Psoas muscle (tissue), 7 donors: ENCODE measurements at regions not wholly inside any gene's neighbourhood (a gene's known extent, or its start where the extent isn't known, plus 50 kb on each side); places are given as distances from the start of the nearest gene placed in this dataset.

ENCODE experiments used
- ATAC-seq, 4 donors: fragments of 200-7000 bp; cut with Tn5 transposase; one replicate each; pipeline ENCODE4 v1.9.1; 2020; ENCODE audit warnings: moderate library complexity in 3 of 4, mild to moderate bottlenecking in 2 of 4
- DNase-seq, 2 donors: peaks; one replicate each; pipeline ENCODE4 v3.0.0-alpha.2; 2020
- H3K27ac ChIP-seq: fragments of 200-600 bp; one replicate; pipeline ENCODE4 v1.8.0; 2022
- H3K27me3 ChIP-seq, 3 donors: fragments of 200-600 bp in 1 of 3; one replicate each; pipeline versions ENCODE4 v1.6.1 to v1.8.0; 2013 to 2022; ENCODE audit warnings: low read length in 2 of 3, mild to moderate bottlenecking in 2 of 3, moderate library complexity in 1 of 3; ENCODE audit not compliant: insufficient read depth in 3 of 3
- H3K36me3 ChIP-seq, 2 donors: fragments of 200-600 bp in 1 of 2; one replicate each; pipeline versions ENCODE4 v1.6.1 to v1.8.0; 2013 to 2022; ENCODE audit warnings: low read depth in 1 of 2, mild to moderate bottlenecking in 1 of 2, moderate library complexity in 1 of 2; ENCODE audit not compliant: insufficient read depth in 1 of 2
- H3K4me1 ChIP-seq: fragments of 200-600 bp; one replicate; pipeline ENCODE4 v1.8.0; 2022
- H3K4me3 ChIP-seq: fragments of 200-600 bp; one replicate; pipeline ENCODE4 v1.8.0; 2022; ENCODE audit warnings: mild to moderate bottlenecking
- H3K9me3 ChIP-seq: fragments of 200-600 bp; one replicate; pipeline ENCODE4 v1.8.0; 2022
- WGBS, 3 donors: extraction: QIAGEN DNeasy Blood & Tissue Kit; methylation state at CpG; one replicate each; pipeline versions ENCODE4 v1.1.6 to v1.1.7; 2013; 5-methylcytosine and 5-hydroxymethylcytosine counted together
- intact Hi-C, 2 donors: fragments of 100-400 bp; cut with DNase I; formaldehyde crosslinking; loops; one replicate each; pipeline versions ENCODE4 v1.11.0 to v1.14.2; 2022
- TF ChIP-seq, protein P1 (sequence below): fragments of 200-600 bp; IDR thresholded peaks from one replicate; pipeline ENCODE4 v1.8.0; 2022; ENCODE audit warnings: antibody characterized with exemption
- donor health status: healthy with polysubstance abuse.
- donor health status: DM: no; HTN: no; CAD: no; lungs with moderate emphysema.
- donor health status: Bipolar disorder and iron deficiency.
- donor health status: healthy.
- donor health status: DM: yes; HTN: yes; CAD: no.
- donor health status: DM: no; HTN: no; CAD: no.
- donor health status: DM: yes; HTN: yes; CAD: no.

GRCh38 chr1:83716641-83717040 is 282.3 kb downstream of the TTLL7 start:
- Histone ChIP-seq H3K27me3 (no peaks in the 10 kb centered on the region), H3K9me3 (no peaks in the 10 kb centered on the region), H3K4me3 (no peak overlapping the region), H3K36me3 (no peaks in the 10 kb centered on the region), H3K4me1 (no peaks in the 10 kb centered on the region), H3K27ac (no peak overlapping the region)
- TF ChIP-seq, protein P1, sequence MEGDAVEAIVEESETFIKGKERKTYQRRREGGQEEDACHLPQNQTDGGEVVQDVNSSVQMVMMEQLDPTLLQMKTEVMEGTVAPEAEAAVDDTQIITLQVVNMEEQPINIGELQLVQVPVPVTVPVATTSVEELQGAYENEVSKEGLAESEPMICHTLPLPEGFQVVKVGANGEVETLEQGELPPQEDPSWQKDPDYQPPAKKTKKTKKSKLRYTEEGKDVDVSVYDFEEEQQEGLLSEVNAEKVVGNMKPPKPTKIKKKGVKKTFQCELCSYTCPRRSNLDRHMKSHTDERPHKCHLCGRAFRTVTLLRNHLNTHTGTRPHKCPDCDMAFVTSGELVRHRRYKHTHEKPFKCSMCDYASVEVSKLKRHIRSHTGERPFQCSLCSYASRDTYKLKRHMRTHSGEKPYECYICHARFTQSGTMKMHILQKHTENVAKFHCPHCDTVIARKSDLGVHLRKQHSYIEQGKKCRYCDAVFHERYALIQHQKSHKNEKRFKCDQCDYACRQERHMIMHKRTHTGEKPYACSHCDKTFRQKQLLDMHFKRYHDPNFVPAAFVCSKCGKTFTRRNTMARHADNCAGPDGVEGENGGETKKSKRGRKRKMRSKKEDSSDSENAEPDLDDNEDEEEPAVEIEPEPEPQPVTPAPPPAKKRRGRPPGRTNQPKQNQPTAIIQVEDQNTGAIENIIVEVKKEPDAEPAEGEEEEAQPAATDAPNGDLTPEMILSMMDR, result no peak
- ATAC-seq, result no peak
- WGBS, 3 donors, result 69 to 85% (median 72%) methylated on average over 3 of the region's 3 CpGs
- DNase-seq, result no peak
- intact Hi-C loops, result no loop called here

DNA sequence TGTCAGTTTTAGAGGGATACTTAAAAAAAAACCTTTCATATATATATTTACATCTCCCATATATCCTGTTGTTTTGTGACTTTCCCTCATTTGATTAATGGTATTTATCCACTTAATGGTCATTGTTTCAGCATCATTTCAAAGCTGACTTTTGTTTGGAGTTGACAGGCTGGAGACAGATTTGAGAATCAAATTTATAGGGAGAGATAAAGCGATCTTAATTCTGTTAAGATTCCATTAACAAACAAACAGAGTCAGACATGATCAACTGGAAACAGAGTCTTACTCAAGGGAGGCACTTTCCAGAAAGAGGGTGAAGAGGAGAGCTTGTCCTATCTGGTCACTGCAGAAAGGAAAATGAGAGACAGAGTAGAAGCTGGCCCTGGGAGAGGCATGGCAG is 283.4 kb downstream of the TTLL7 start:
- 91 to 97% (median 94%) methylated on average over 1 of the region's 1 CpG for WGBS, 3 donors

DNA sequence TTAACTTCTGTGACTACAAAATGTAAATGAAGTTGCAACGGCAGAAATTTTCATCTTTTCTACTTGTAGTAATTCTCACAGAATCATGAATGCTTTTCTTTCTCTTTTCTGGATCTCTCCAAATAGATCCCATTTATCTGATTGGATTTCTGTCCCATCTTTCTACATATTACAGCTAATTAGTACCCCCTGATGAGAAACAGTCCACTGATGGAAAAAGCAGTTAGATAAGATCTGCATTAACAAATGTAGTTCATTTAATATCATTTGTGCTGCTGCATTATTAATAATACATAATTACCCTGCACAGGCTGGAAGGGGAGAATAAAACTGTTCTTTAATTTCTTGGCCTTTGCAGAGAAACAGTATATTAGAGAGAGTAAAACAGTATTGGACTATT is 289.3 kb downstream of the TTLL7 start:
- WGBS, 3 donors, result 88 to 91% (median 89%) methylated on average over 1 of the region's 1 CpG
- no peak for ATAC-seq
- no peak overlapping the region for H3K27ac ChIP-seq

More for the DNA sequence above, 283.4 kb downstream of the TTLL7 start:
- Histone ChIP-seq H3K27ac (no peak overlapping the region), H3K4me1 (no peaks in the 10 kb centered on the region), H3K36me3 (no peaks in the 10 kb centered on the region), H3K27me3 (no peaks in the 10 kb centered on the region), H3K9me3 (no peaks in the 10 kb centered on the region), H3K4me3 (no peak overlapping the region)
- DNase-seq (no peak), ATAC-seq (no peak)
- intact Hi-C loops, result no loop called here
- TF ChIP-seq, protein P1, result no peak

GRCh38 chr1:83706354-83706938 is 292.5 kb downstream of the TTLL7 start:
- ATAC-seq (no peak), DNase-seq (no peak)
- Histone ChIP-seq H3K27ac (no peak overlapping the region), H3K27me3 (no peaks in the 10 kb centered on the region), H3K4me1 (no peaks in the 10 kb centered on the region), H3K4me3 (no peak overlapping the region), H3K9me3 (no peaks in the 10 kb centered on the region), H3K36me3 (no peaks in the 10 kb centered on the region)
- TF ChIP-seq, protein P1, result no peak
- WGBS, 3 donors, result 67 to 74% (median 73%) methylated on average over 3 of the region's 3 CpGs
- intact Hi-C loops, result no loop called here

More for the DNA sequence above, 289.3 kb downstream of the TTLL7 start:
- H3K9me3 ChIP-seq, result no peaks in the 10 kb centered on the region
- intact Hi-C loops, result no loop called here
- no peaks in the 10 kb centered on the region for H3K27me3 ChIP-seq
- no peak for DNase-seq
- no peak overlapping the region for H3K4me3 ChIP-seq
- no peaks in the 10 kb centered on the region for H3K36me3 ChIP-seq
- no peaks in the 10 kb centered on the region for H3K4me1 ChIP-seq
- TF ChIP-seq, protein P1, result no peak

DNA sequence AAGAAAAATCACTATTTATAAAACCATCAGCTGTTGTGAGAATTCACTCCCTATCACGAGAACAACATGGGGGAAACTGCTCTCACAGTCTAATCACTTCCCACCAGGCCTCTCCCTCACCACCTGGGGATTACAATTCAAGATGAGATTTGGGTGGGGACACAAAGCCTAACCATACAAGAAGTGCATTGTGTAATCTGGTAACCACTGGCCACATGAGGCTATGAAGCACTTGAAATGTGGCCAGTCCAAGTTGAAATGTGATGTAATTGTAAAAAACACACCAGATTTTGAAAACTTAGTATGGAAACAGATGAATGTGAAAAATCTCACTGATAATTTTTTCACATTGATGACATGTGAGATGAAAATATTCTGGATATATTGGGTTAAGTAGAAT is 293.8 kb downstream of the TTLL7 start:
- no peaks in the 10 kb centered on the region for H3K27me3 ChIP-seq
- H3K27ac ChIP-seq, result no peak overlapping the region
- intact Hi-C loops, result no loop called here
- ATAC-seq (no peak), DNase-seq (no peak)
- TF ChIP-seq, protein P1, result no peak
- H3K9me3 ChIP-seq, result no peaks in the 10 kb centered on the region
- 46 to 68% (median 49%) methylated on average over 1 of the region's 1 CpG for WGBS, 3 donors
- H3K4me1 ChIP-seq, result no peaks in the 10 kb centered on the region
- no peak overlapping the region for H3K4me3 ChIP-seq
- H3K36me3 ChIP-seq, result no peaks in the 10 kb centered on the region
